GM12878 (cell line): ENCODE measurements at regions not wholly inside any gene's neighbourhood (a gene's known extent, or its start where the extent isn't known, plus 50 kb on each side); places are given as distances from the start of the nearest gene placed in this dataset.
A peak's percentile ranks its signal among the peaks of the same experiment; 100 is the strongest.

Experiments
- ATAC-seq: fragments of 200-7000 bp; cut with Tn5 transposase; 3 replicates; pipeline ENCODE4 v1.9.1; 2020; ENCODE audit warnings: mild to moderate bottlenecking, moderate library complexity
- BruUV-seq: library from RNA; stranded (reverse); fragments of 400-500 nt; replicated peaks from 2 replicates; lab custom pipeline; 2021; lab: Mats Ljungman, UMichigan
- CTCF ChIA-PET: fragments of 300-600 bp; sonication (Branson Sonifier 250); formaldehyde crosslinking; extraction: SDS; loops from one replicate; lab custom pipeline; 2021; ENCODE audit warnings: inconsistent platforms; lab: Yijun Ruan, JAX
- POLR2A ChIA-PET: fragments of 350-600 bp; formaldehyde crosslinking; extraction: SDS; loops from one replicate; lab custom pipeline; 2021; ENCODE audit warnings: inconsistent platforms; lab: Charles Lee
- RAD21 ChIA-PET: fragments of 300-600 bp; sonication (Branson Sonifier 250); formaldehyde crosslinking; loops from one replicate; lab custom pipeline; 2023; ENCODE audit warnings: antibody characterized with exemption; ENCODE audit not compliant: unreplicated experiment; lab: Charles Lee
- SMC1A ChIA-PET: fragments of 300-600 bp; sonication (Branson Sonifier 250); formaldehyde crosslinking; loops from one replicate; lab custom pipeline; 2023; ENCODE audit not compliant: unreplicated experiment, uncharacterized antibody; lab: Charles Lee
- DNase-seq: peaks from one replicate; pipeline ENCODE4 v3.0.0-alpha.2; 2011; ENCODE audit warnings: low read depth, low spot score
- FAIRE-seq: peaks from 3 replicates; lab custom pipeline; 2011; peaks lifted over from hg19 to GRCh38; lab: Jason Lieb, UNC
- H2AFZ ChIP-seq: 2 replicates; pipeline ENCODE4 v1.6.0; 2011; ENCODE audit warnings: low read depth, low read length, control low read depth; ENCODE audit not compliant: control insufficient read depth
- H3K27ac ChIP-seq: 2 replicates; pipeline ENCODE4 v1.5.1; 2011; ENCODE audit warnings: control low read depth; ENCODE audit not compliant: control insufficient read depth, insufficient read depth
- H3K27me3 ChIP-seq, 2 experiments: replicated peaks in 1 of 2; 2 replicates each; pipeline versions ENCODE4 v1.6.0 to v1.6.1; 2011; ENCODE audit warnings: low read length in 1 of 2; ENCODE audit not compliant: control insufficient read depth in 2 of 2, insufficient read depth in 2 of 2
- H3K36me3 ChIP-seq, 2 experiments: 2 replicates each; pipeline ENCODE4 v1.5.1; 2011; ENCODE audit warnings: low read length in 1 of 2; ENCODE audit not compliant: control insufficient read depth in 2 of 2, insufficient read depth in 2 of 2
- H3K4me1 ChIP-seq: 2 replicates; pipeline ENCODE4 v1.6.1; 2011; ENCODE audit warnings: mild to moderate bottlenecking, low read length, moderate library complexity, mixed read lengths; ENCODE audit not compliant: control insufficient read depth, insufficient read depth
- H3K4me2 ChIP-seq: 2 replicates; pipeline ENCODE4 v1.6.0; 2011; ENCODE audit warnings: control low read depth; ENCODE audit not compliant: control insufficient read depth, insufficient read depth
- H3K4me3 ChIP-seq: fragments of 200-600 bp; sonication (generic); 2 replicates; pipeline ENCODE4 v1.5.1; 2016
- H3K79me2 ChIP-seq: 2 replicates; pipeline ENCODE4 v1.6.0; 2011; ENCODE audit warnings: low read length; ENCODE audit not compliant: control insufficient read depth, insufficient read depth
- H3K9ac ChIP-seq: 2 replicates; pipeline ENCODE4 v1.8.0; 2011; ENCODE audit warnings: low read length, control low read depth, mixed read lengths; ENCODE audit not compliant: control insufficient read depth, insufficient read depth
- H3K9me3 ChIP-seq: replicated peaks from 3 replicates; pipeline ENCODE4 v1.5.1; 2011; ENCODE audit warnings: mild to moderate bottlenecking, low read length; ENCODE audit not compliant: control insufficient read depth, insufficient read depth
- H4K20me1 ChIP-seq: 2 replicates; pipeline ENCODE4 v1.6.0; 2011; ENCODE audit not compliant: control insufficient read depth, insufficient read depth
- CHD1 ChIP-seq: IDR thresholded peaks from 2 replicates; pipeline ENCODE4 v1.6.1; 2012; ENCODE audit warnings: low read depth, low read length, improper control_type of control experiment
- E2F8 ChIP-seq: fragments of 450-650 bp; IDR thresholded peaks from 2 replicates; pipeline ENCODE4 v1.6.1; 2018; ENCODE audit warnings: mild to moderate bottlenecking, low read depth, moderate library complexity; ENCODE audit not compliant: partially characterized antibody
- ETV6 ChIP-seq, 2 experiments: fragments of 450-650 bp in 1 of 2; IDR thresholded peaks in 1 of 2; conservative IDR thresholded peaks in 1 of 2; 2 replicates each; pipeline ENCODE4 v1.6.1; 2014; ENCODE audit warnings: antibody characterized with exemption in 1 of 2, borderline replicate concordance in 1 of 2, low read depth in 1 of 2, mild to moderate bottlenecking in 1 of 2, moderate library complexity in 1 of 2
- HDAC6 ChIP-seq: fragments of 200-600 bp; sonication (generic); IDR thresholded peaks from one replicate; pipeline ENCODE4 v1.8.0; 2017; ENCODE audit warnings: antibody characterized with exemption; ENCODE audit not compliant: unreplicated experiment
- JUNB ChIP-seq: IDR thresholded peaks from 2 replicates; pipeline ENCODE4 v1.6.1; 2016; ENCODE audit warnings: antibody characterized with exemption, mild to moderate bottlenecking
- NBN ChIP-seq: fragments of 450-650 bp; IDR thresholded peaks from 2 replicates; pipeline ENCODE4 v1.6.1; 2016
- NR2C1 ChIP-seq: fragments of 450-650 bp; IDR thresholded peaks from 2 replicates; pipeline ENCODE4 v1.6.1; 2017; ENCODE audit warnings: antibody characterized with exemption, mild to moderate bottlenecking, moderate library complexity
- SMARCA5 ChIP-seq: fragments of 450-650 bp; IDR thresholded peaks from 2 replicates; pipeline ENCODE4 v1.6.1; 2017; ENCODE audit warnings: mild to moderate bottlenecking
- USF1 ChIP-seq: IDR thresholded peaks from 2 replicates; pipeline ENCODE4 v1.6.1; 2011; ENCODE audit warnings: borderline replicate concordance, low read depth, mild to moderate bottlenecking, moderate library complexity, mixed read lengths, low read length; ENCODE audit not compliant: insufficient read depth; ENCODE audit errors: extremely low read length
- WGBS: methylation state at CpG from one replicate; pipeline ENCODE4 v1.1.6; 2016; ENCODE audit warnings: low lambda C conversion rate; ENCODE audit not compliant: insufficient replicate concordance, insufficient coverage; ENCODE audit errors: missing lambda C conversion rate; 5-methylcytosine and 5-hydroxymethylcytosine counted together
- in situ Hi-C: fragments of 300-500 bp; cut with MboI; formaldehyde crosslinking; loops from 9 replicates; pipeline ENCODE4 v1.14.3; 2018; ENCODE audit warnings: mixed read lengths
- intact Hi-C: fragments of 100-400 bp; cut with micrococcal nuclease; formaldehyde crosslinking; loops from one replicate; pipeline ENCODE4 v1.14.2; 2022; ENCODE audit not compliant: unreplicated experiment

GRCh38 chr7:55307123-55307916 lies 57.8 kb upstream of the LANCL2 start (continued):
- TF ChIP-seq USF1 = no peak
- no peak for TF ChIP-seq ETV6 (conservative IDR thresholded peaks at IDR 0.05 in 1 of 2, IDR thresholded peaks at IDR 0.05 in 1 of 2; ENCODE audit: borderline replicate concordance in 1 of 2, low read depth in 1 of 2)

GRCh38 chr7:55308186-55308929 lies 56.8 kb upstream of the LANCL2 start:
- ChIA-PET CTCF (interaction anchor here (0.6 to 6.1 kb wide), 20 partner anchors 10 to 262 kb away, joined by 3 to 74 read pairs (median 5); partner anchors contain the start of gene LANCL2), RAD21 (interaction anchor here (0.6 to 5.4 kb wide), 31 partner anchors 10 to 914 kb away, joined by 3 to 68 read pairs (median 6); partner anchors contain the start of genes LANCL2 and SEC61G), SMC1A (interaction anchor here (0.7 to 6.1 kb wide), 36 partner anchors 9 to 262 kb away, joined by 3 to 68 read pairs (median 6); partner anchors contain the start of gene LANCL2), POLR2A (interaction anchor here (1.0 to 3.1 kb wide), 7 partner anchors 10 to 549 kb away, joined by 4 to 19 read pairs (median 7); partner anchors contain the start of gene SEC61G)
- Histone ChIP-seq H3K36me3 (no peaks in the 10 kb centered on the region), H3K79me2 (no peaks in the 10 kb centered on the region), H3K27ac (peak overlapping the region; percentile 74), H3K4me2 (no peak overlapping the region), H3K4me1 (peaks cover 55% of the 10 kb centered on the region), H3K4me3 (no peak overlapping the region), H3K9me3 (no peaks in the 10 kb centered on the region; the same call in 2 of the 3 replicates), H3K27me3 (no peaks in the 10 kb centered on the region), H3K9ac (no peak overlapping the region), H2AFZ (peak overlapping the region; percentile 41), H4K20me1 (no peaks in the 10 kb centered on the region)
- ATAC-seq (peak; percentile 2), DNase-seq (no peak), FAIRE-seq (no peak)
- in situ Hi-C loops (no loop called here), intact Hi-C loops (loop anchor here (5.0 to 10.0 kb wide), 2 partner anchors 656 to 754 kb away; partner anchors contain the start of genes NIPSNAP2 and SUMF2)
- TF ChIP-seq HDAC6 (no peak), JUNB (no peak), NR2C1 (no peak), NBN (no peak), E2F8 (no peak), SMARCA5 (0 out of 2 replicates have a peak, but pooled peaks have one; percentile 37), CHD1 (no peak)
- no TSS peak for BruUV-seq
- WGBS = 61% methylated on average over 3 of the region's 3 CpGs
